ENCODE measurements at regions not wholly inside any gene's neighbourhood (a gene's known extent, or its start where the extent isn't known, plus 50 kb on each side); places are given as distances from the start of the nearest gene placed in this dataset.
"Not testable (repeated sequence)": the region's sequence is repeated elsewhere in the genome, so short reads cannot be mapped to it uniquely, and the experiment has no call there.

DNA sequence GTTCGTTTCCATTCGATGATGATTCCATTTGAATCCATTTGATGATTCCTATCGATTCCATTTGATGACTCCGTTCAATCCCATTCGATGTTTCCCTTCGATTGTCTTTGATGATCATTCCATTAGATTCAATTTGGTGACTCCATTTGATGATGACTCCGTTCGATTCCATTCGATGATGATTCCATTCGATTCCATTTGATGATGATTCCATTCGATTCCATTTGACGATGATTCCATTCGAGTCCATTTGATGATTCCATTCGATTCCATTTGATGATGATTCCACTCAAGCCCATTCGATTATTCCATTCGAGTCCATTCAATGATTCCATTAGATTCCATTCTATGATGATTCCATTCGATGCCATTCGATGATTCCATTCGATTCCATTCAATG lies 2730.6 kb downstream of the RPIA start:
- not testable (repeated sequence) for H3K27ac ChIP-seq (ENCODE audit: low read depth in 1 of 2, low read length in 1 of 2); DNase-seq; ATAC-seq (ENCODE audit: insufficient read depth, low FRiP score); H3K36me3 ChIP-seq (ENCODE audit: control insufficient read depth in 4 of 4, insufficient read depth in 4 of 4, low read length in 4 of 4); H3K4me1 ChIP-seq (ENCODE audit: control insufficient read depth in 5 of 5, insufficient read depth in 5 of 5, low read length in 5 of 5); H3K27me3 ChIP-seq (ENCODE audit: control insufficient read depth in 3 of 3, insufficient read depth in 3 of 3, low read length in 2 of 3); H3K4me3 ChIP-seq; H3K9ac ChIP-seq (ENCODE audit: insufficient read depth in 1 of 2, low read length in 2 of 2)
- H3K9me3 ChIP-seq (ENCODE audit: control insufficient read depth in 4 of 4, insufficient read depth in 3 of 4, low read length in 3 of 4): peaks cover 0 to 22% (median 10%) of the 10 kb centered on the region in 4 donors
- WGBS, 2 donors: 84 to 85% methylated on average over 19 of the region's 19 CpGs

DNA sequence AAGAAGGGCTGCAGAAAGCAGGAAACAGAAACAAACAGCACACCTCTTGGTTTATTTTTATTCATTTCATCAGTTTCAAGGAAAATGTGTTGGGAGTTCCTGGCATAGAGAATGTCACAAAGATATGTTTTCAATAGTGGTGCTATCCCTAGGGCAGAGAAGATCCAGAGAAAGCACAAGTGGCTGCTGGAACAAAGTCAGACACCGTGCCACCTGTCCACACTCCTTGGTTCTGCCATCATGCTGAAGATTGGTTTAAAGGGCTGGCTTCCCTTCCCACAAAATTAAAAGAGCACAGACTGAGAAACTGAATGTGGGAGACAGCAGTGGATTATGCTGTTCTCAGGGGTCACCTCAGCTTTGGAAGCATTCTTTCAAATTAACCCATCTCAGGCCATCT lies 2735.7 kb downstream of the RPIA start:
- H3K27me3 ChIP-seq (ENCODE audit: control insufficient read depth in 3 of 3, insufficient read depth in 3 of 3, low read length in 2 of 3); H3K36me3 ChIP-seq (ENCODE audit: control insufficient read depth in 4 of 4, insufficient read depth in 4 of 4, low read length in 4 of 4); H3K9me3 ChIP-seq (ENCODE audit: control insufficient read depth in 4 of 4, insufficient read depth in 3 of 4, low read length in 3 of 4); ATAC-seq (ENCODE audit: insufficient read depth, low FRiP score); H3K4me3 ChIP-seq; DNase-seq; H3K27ac ChIP-seq (ENCODE audit: low read depth in 1 of 2, low read length in 1 of 2); H3K9ac ChIP-seq (ENCODE audit: insufficient read depth in 1 of 2, low read length in 2 of 2); H3K4me1 ChIP-seq (ENCODE audit: control insufficient read depth in 5 of 5, insufficient read depth in 5 of 5, low read length in 5 of 5): not testable (repeated sequence)
- 58 to 68% methylated on average over 1 of the region's 1 CpG for WGBS, 2 donors

DNA sequence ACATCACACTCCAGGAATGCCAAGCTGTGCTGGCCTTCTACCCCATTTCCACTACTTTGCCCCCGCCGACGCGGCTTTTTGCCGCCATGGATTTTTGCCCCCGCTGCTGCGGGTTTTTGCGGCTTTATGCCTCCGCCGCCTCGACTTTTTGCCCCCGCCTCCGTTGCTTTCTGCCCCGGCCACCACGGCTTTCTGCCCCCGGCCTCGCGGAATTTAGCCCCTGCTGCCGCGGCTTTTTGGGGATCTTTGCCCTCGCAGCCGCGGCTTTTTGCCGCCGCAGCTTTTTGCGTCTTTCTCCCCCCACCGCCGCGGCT lies 2750.4 kb downstream of the RPIA start:
- H3K27me3 ChIP-seq (ENCODE audit: control insufficient read depth in 3 of 3, insufficient read depth in 3 of 3, low read length in 2 of 3): peaks cover 7 to 18% (median 10%) of the 10 kb centered on the region in 3 donors
- not testable (repeated sequence) for H3K36me3 ChIP-seq (ENCODE audit: control insufficient read depth in 4 of 4, insufficient read depth in 4 of 4, low read length in 4 of 4); DNase-seq; H3K4me1 ChIP-seq (ENCODE audit: control insufficient read depth in 5 of 5, insufficient read depth in 5 of 5, low read length in 5 of 5); H3K9ac ChIP-seq (ENCODE audit: insufficient read depth in 1 of 2, low read length in 2 of 2); H3K9me3 ChIP-seq (ENCODE audit: control insufficient read depth in 4 of 4, insufficient read depth in 3 of 4, low read length in 3 of 4); H3K27ac ChIP-seq (ENCODE audit: low read depth in 1 of 2, low read length in 1 of 2); H3K4me3 ChIP-seq
- 6 to 14% methylated on average over 29 of the region's 29 CpGs for WGBS, 2 donors
- peak; percentile 34 for ATAC-seq (ENCODE audit: insufficient read depth, low FRiP score)

DNA sequence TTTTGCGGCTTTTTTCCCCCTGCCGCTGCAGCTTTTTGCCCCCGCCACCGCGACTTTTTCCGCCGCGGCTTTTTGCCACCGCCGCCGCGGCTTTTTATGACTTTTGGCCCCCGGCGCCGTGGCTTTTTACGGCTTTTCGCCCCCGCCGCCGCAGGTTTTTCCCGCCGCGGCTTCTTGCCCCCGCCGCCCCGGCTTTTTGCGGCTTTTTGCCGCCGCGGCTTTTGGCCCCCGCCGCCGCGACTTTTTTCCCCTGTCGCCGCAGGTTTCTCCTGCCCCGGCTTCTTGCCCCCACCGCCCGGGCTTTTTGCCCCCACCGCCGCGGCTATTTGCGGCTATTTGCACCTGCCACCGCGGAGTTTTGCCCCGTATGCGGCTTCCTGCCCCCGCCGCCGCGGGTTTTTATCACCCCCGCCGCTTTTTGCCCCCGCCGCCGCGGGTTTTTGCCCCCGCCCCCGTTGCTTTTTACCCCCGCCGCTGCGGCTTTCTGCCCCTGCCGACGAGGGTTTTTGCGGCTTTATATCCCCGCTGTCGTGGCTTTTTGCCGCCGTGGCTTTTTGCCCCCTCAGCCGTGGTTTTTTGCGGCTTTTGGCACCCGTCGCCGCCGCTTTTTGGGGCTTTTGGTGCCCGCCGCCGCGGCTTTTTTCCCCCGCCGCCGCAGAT lies 2750.9 kb downstream of the RPIA start:
- WGBS, 2 donors: 6 to 9% methylated on average over 82 of the region's 82 CpGs
- peaks cover 7 to 18% (median 10%) of the 10 kb centered on the region in 3 donors for H3K27me3 ChIP-seq (ENCODE audit: control insufficient read depth in 3 of 3, insufficient read depth in 3 of 3, low read length in 2 of 3)
- no peaks in the 10 kb centered on the region for H3K36me3 ChIP-seq (ENCODE audit: control insufficient read depth in 4 of 4, insufficient read depth in 4 of 4, low read length in 4 of 4)
- DNase-seq (peak; percentile 1 to 12 (median 6)), ATAC-seq (ENCODE audit: insufficient read depth, low FRiP score) (peak; percentile 41)
- peaks cover 0 to 4% (median 0%) of the 10 kb centered on the region in 4 donors for H3K9me3 ChIP-seq (ENCODE audit: control insufficient read depth in 4 of 4, insufficient read depth in 3 of 4, low read length in 3 of 4)
- H3K27ac ChIP-seq (ENCODE audit: low read depth in 1 of 2, low read length in 1 of 2): no peak overlapping the region
- TF ChIP-seq, protein P1, sequence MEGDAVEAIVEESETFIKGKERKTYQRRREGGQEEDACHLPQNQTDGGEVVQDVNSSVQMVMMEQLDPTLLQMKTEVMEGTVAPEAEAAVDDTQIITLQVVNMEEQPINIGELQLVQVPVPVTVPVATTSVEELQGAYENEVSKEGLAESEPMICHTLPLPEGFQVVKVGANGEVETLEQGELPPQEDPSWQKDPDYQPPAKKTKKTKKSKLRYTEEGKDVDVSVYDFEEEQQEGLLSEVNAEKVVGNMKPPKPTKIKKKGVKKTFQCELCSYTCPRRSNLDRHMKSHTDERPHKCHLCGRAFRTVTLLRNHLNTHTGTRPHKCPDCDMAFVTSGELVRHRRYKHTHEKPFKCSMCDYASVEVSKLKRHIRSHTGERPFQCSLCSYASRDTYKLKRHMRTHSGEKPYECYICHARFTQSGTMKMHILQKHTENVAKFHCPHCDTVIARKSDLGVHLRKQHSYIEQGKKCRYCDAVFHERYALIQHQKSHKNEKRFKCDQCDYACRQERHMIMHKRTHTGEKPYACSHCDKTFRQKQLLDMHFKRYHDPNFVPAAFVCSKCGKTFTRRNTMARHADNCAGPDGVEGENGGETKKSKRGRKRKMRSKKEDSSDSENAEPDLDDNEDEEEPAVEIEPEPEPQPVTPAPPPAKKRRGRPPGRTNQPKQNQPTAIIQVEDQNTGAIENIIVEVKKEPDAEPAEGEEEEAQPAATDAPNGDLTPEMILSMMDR (IDR thresholded peaks at IDR 0.05; ENCODE audit: control extremely low read depth, extremely low read depth): no peak
- peaks cover 0 to 5% (median 0%) of the 10 kb centered on the region in 5 donors for H3K4me1 ChIP-seq (ENCODE audit: control insufficient read depth in 5 of 5, insufficient read depth in 5 of 5, low read length in 5 of 5)
- H3K4me3 ChIP-seq: no peak overlapping the region
- H3K9ac ChIP-seq (ENCODE audit: insufficient read depth in 1 of 2, low read length in 2 of 2): no peak overlapping the region

DNA sequence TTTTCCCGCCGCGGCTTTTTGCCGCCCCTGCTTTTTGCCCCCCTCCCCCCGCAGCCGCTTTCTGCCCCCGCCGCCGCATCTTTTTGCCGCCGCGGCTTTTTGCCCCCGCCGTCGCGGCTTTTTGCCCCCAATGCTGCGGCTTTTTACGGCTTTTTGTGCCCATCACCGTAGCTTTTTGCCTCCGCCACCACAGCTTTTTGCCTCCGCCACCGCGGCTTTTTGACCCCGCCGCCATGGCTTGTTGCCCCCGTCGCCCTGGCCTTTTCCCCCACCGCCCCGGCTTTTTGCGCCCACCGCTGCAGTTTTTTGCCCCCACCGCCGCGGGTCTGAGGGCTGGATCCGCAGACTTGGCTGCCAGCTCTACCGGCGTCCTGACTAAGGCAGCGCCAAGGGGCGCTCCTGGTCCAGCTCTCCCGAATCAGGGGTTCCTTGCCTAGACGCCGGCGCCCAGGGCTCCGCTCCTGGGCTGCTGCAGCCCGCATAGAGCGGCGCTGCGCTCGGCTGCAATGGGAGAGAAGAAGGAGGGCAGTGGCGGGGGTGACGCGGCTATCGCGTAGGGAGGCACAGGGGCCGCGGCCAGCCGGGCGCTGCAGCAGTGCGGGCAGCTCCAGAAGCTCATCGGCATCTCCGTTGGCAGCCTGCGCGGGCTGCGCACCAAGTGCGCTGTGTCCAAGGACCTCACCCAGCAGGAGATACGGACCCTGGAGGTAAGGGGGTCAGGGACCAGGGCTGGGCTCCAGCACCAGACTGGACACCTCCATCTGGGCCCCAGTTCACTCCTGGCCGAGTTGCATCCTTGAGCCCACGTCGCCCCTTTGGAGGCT lies 2751.6 kb downstream of the RPIA start:
- H3K4me1 ChIP-seq (ENCODE audit: control insufficient read depth in 5 of 5, insufficient read depth in 5 of 5, low read length in 5 of 5); H3K4me3 ChIP-seq; H3K27ac ChIP-seq (ENCODE audit: low read depth in 1 of 2, low read length in 1 of 2); H3K36me3 ChIP-seq (ENCODE audit: control insufficient read depth in 4 of 4, insufficient read depth in 4 of 4, low read length in 4 of 4); H3K9me3 ChIP-seq (ENCODE audit: control insufficient read depth in 4 of 4, insufficient read depth in 3 of 4, low read length in 3 of 4); H3K9ac ChIP-seq (ENCODE audit: insufficient read depth in 1 of 2, low read length in 2 of 2): not testable (repeated sequence)
- ATAC-seq (ENCODE audit: insufficient read depth, low FRiP score) (peak; percentile 41), DNase-seq (peak in 1 of 3 donors; percentile 1)
- WGBS, 2 donors: 11 to 18% methylated on average over 46 to 50 of the region's 69 CpGs
- peaks cover 7 to 18% (median 10%) of the 10 kb centered on the region in 3 donors for H3K27me3 ChIP-seq (ENCODE audit: control insufficient read depth in 3 of 3, insufficient read depth in 3 of 3, low read length in 2 of 3)

DNA sequence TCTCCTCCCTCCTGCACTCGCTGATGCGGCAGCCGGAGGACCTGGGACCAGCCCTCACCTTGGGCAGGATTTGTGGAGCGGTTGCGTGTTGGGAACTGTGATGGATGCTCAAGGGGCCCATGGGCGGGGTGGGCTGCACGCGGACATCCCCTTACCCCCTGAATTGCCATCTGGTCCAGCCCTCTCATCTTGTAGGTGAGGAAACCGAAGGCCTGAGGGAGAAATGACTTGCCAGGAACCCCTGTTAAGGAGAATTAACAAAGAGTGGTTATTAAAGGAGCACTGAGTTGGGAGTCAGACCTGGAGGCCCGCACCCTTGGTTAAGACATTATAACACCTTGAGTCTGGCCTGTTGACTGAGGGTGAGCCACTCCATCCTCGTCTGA lies 2752.2 kb downstream of the RPIA start:
- not testable (repeated sequence) for H3K27ac ChIP-seq (ENCODE audit: low read depth in 1 of 2, low read length in 1 of 2); DNase-seq; H3K36me3 ChIP-seq (ENCODE audit: control insufficient read depth in 4 of 4, insufficient read depth in 4 of 4, low read length in 4 of 4); ATAC-seq (ENCODE audit: insufficient read depth, low FRiP score); H3K9ac ChIP-seq (ENCODE audit: insufficient read depth in 1 of 2, low read length in 2 of 2); H3K4me3 ChIP-seq; H3K9me3 ChIP-seq (ENCODE audit: control insufficient read depth in 4 of 4, insufficient read depth in 3 of 4, low read length in 3 of 4); H3K4me1 ChIP-seq (ENCODE audit: control insufficient read depth in 5 of 5, insufficient read depth in 5 of 5, low read length in 5 of 5)
- H3K27me3 ChIP-seq (ENCODE audit: control insufficient read depth in 3 of 3, insufficient read depth in 3 of 3, low read length in 2 of 3): peaks cover 7 to 18% (median 10%) of the 10 kb centered on the region in 3 donors
- 66 to 68% methylated on average over 9 of the region's 11 CpGs for WGBS, 2 donors

DNA sequence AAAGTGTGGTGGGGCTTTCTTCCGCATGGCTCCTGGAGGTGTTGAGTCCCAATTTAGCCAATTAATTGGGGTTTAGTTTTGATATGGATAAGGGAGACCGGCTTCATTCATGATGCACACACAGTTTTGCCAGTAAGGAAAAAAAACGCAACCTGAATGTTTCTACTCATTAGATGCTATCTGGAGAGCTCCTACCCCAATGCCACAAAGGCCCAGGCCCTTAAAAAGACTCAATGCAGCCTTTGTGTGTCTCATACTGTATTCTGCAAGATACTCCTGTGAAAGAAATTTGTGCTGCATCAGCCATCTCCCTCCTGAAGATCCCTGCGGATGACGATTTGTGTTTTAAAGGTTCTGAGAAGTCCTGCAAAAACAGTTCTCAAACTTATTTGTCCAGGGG lies 2754.2 kb downstream of the RPIA start:
- peaks cover 7 to 18% (median 10%) of the 10 kb centered on the region in 3 donors for H3K27me3 ChIP-seq (ENCODE audit: control insufficient read depth in 3 of 3, insufficient read depth in 3 of 3, low read length in 2 of 3)
- H3K4me3 ChIP-seq; H3K27ac ChIP-seq (ENCODE audit: low read depth in 1 of 2, low read length in 1 of 2); DNase-seq; H3K36me3 ChIP-seq (ENCODE audit: control insufficient read depth in 4 of 4, insufficient read depth in 4 of 4, low read length in 4 of 4); ATAC-seq (ENCODE audit: insufficient read depth, low FRiP score); H3K9ac ChIP-seq (ENCODE audit: insufficient read depth in 1 of 2, low read length in 2 of 2); H3K9me3 ChIP-seq (ENCODE audit: control insufficient read depth in 4 of 4, insufficient read depth in 3 of 4, low read length in 3 of 4); H3K4me1 ChIP-seq (ENCODE audit: control insufficient read depth in 5 of 5, insufficient read depth in 5 of 5, low read length in 5 of 5): not testable (repeated sequence)
- WGBS, 2 donors: 86 to 90% methylated on average over 4 of the region's 5 CpGs
